ENCODE measurements at regions not wholly inside any gene's neighbourhood (a gene's known extent, or its start where the extent isn't known, plus 50 kb on each side); places are given as distances from the start of the nearest gene placed in this dataset.

DNA sequence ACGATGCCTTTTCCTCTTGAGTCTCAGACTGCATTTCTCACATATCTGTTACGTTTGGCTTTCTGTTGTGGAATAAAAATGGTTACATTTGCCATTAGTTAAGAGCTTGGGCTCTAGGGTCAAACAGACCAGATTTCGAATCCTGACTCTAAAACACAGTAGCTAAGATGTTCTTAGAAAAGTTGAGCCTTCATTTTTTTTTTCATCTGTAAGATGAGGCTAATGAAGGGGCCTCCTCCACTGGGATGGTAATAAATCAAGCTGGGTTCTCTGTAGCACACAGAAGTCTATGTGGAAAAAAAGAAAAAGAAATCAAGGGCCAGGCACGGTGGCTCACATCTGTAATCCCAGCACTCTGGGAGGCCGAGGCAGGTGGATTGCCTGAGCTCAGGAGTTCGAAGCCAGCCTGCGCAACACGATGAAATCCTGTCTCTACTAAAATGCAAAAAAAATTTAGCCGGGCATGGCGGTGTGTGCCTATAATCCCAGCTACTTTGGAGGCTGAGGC lies 49.9 kb upstream of the CAPRIN1 start:
- Histone ChIP-seq H3K9me3 (ENCODE audit: insufficient read depth, low read depth) (no peaks in the 10 kb centered on the region), H3F3A (ENCODE audit: insufficient read depth, low read depth) (peaks cover 8% of the 10 kb centered on the region; the same call in 1 of the 2 replicates), H3K4me3 (no peak overlapping the region), H3K4me1 (replicated peaks; ENCODE audit: insufficient read depth) (peaks cover 22% of the 10 kb centered on the region), H3K79me2 (ENCODE audit: low read depth) (no peaks in the 10 kb centered on the region), H3K9me2 (ENCODE audit: insufficient read depth) (no peaks in the 10 kb centered on the region), H3K4me2 (no peak overlapping the region), H3K27me3 (ENCODE audit: insufficient read depth, low read depth) (no peaks in the 10 kb centered on the region), H4K20me1 (ENCODE audit: insufficient read depth) (no peaks in the 10 kb centered on the region), H3K27ac (no peak overlapping the region), H3K36me3 (ENCODE audit: low read depth) (no peaks in the 10 kb centered on the region), H2AFZ (no peak overlapping the region)
- no TSS peak for BruUV-seq (replicated peaks)
- intact Hi-C loops (cut with micrococcal nuclease; ENCODE audit: unreplicated experiment), result no loop called here
- ChIA-PET CTCF (interaction anchor here (0.7 kb wide), 1 partner anchor 643 kb away, joined by 3 read pairs; no protein-coding TSS in a partner anchor), POLR2A (ENCODE audit: unreplicated experiment) (interaction anchor here (0.7 kb wide), 1 partner anchor 44 kb away, joined by 8 read pairs; no protein-coding TSS in a partner anchor)
- no peak for DNase-seq
- no peak for TF ChIP-seq EZH2 (IDR thresholded peaks at IDR 0.05; ENCODE audit: low read depth)
- TF ChIP-seq CTCF (conservative IDR thresholded peaks at IDR 0.05), result no peak

DNA sequence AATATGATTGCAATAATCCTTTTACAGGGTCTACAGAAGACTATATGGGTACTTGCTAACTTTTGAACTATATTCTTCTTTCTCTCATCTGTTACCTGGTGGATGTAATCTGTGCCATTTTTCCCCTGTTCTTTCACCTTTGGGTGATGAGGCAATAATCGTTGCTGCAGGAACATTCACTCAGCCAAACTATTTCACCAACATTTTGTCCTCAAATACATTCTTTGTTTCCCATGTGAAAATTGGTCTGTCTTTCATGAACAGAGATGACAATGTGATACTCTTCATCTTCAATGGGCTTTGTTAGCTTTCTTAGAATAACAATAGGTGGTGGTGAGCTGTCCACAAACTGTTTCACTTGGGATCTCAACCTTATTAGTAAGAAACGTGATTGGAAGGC lies 52.1 kb upstream of the CAPRIN1 start:
- no peak for TF ChIP-seq CTCF (conservative IDR thresholded peaks at IDR 0.05)
- TF ChIP-seq EZH2 (IDR thresholded peaks at IDR 0.05; ENCODE audit: low read depth), result no peak
- no peak overlapping the region for H3K27ac ChIP-seq
- POLR2A ChIA-PET (ENCODE audit: unreplicated experiment), result no interaction called here
- no TSS peak for BruUV-seq (replicated peaks)
- intact Hi-C loops (cut with micrococcal nuclease; ENCODE audit: unreplicated experiment), result loop anchor here (5.0 kb wide), 1 partner anchor 898 kb away; no protein-coding TSS in a partner anchor
- no peak for DNase-seq
- peaks cover 22% of the 10 kb centered on the region for H3K4me1 ChIP-seq (replicated peaks; ENCODE audit: insufficient read depth)
- H3K9me3 ChIP-seq (ENCODE audit: insufficient read depth, low read depth), result no peaks in the 10 kb centered on the region
- H4K20me1 ChIP-seq (ENCODE audit: insufficient read depth), result no peaks in the 10 kb centered on the region
- H3K9me2 ChIP-seq (ENCODE audit: insufficient read depth), result no peaks in the 10 kb centered on the region
- H3K4me2 ChIP-seq, result no peak overlapping the region
- no peak overlapping the region for H2AFZ ChIP-seq
- H3K36me3 ChIP-seq (ENCODE audit: low read depth), result no peaks in the 10 kb centered on the region
- H3K27me3 ChIP-seq (ENCODE audit: insufficient read depth, low read depth), result no peaks in the 10 kb centered on the region
- H3F3A ChIP-seq (ENCODE audit: insufficient read depth, low read depth), result peaks cover 8% of the 10 kb centered on the region; the same call in 1 of the 2 replicates
- H3K4me3 ChIP-seq, result no peak overlapping the region
- CTCF ChIA-PET, result no interaction called here
- no peaks in the 10 kb centered on the region for H3K79me2 ChIP-seq (ENCODE audit: low read depth)

- TF ChIP-seq CTCF (conservative IDR thresholded peaks at IDR 0.05), result no peak
- no peak for TF ChIP-seq EZH2 (IDR thresholded peaks at IDR 0.05; ENCODE audit: low read depth)
- H4K20me1 ChIP-seq (ENCODE audit: insufficient read depth), result no peaks in the 10 kb centered on the region
- intact Hi-C loops (cut with micrococcal nuclease; ENCODE audit: unreplicated experiment), result loop anchor here (1.0 to 5.0 kb wide), 5 partner anchors 56 to 900 kb away; partner anchors contain the start of gene NAT10
- no peaks in the 10 kb centered on the region for H3K79me2 ChIP-seq (ENCODE audit: low read depth)
- H3K36me3 ChIP-seq (ENCODE audit: low read depth), result no peaks in the 10 kb centered on the region
- H3K27ac ChIP-seq, result no peak overlapping the region
- peak overlapping the region; percentile 60 for H3K4me2 ChIP-seq
- peak in 1 of 2 experiments; percentile 15 for DNase-seq
- H3K4me3 ChIP-seq, result peak overlapping the region; percentile 17; the same call in 1 of the 2 replicates
- ChIA-PET CTCF (interaction anchor here (0.6 kb wide), 1 partner anchor 74 kb away, joined by 6 read pairs; no protein-coding TSS in a partner anchor), POLR2A (ENCODE audit: unreplicated experiment) (no interaction called here)
- H3K27me3 ChIP-seq (ENCODE audit: insufficient read depth, low read depth), result no peaks in the 10 kb centered on the region
- no peaks in the 10 kb centered on the region for H3K9me2 ChIP-seq (ENCODE audit: insufficient read depth)
- H3F3A ChIP-seq (ENCODE audit: insufficient read depth, low read depth), result peaks cover 7% of the 10 kb centered on the region; the same call in 1 of the 2 replicates
- peak overlapping the region; percentile 25; the same call in 1 of the 2 replicates for H2AFZ ChIP-seq
- no peaks in the 10 kb centered on the region for H3K9me3 ChIP-seq (ENCODE audit: insufficient read depth, low read depth)
- BruUV-seq (replicated peaks), result no TSS peak
- peaks cover 19% of the 10 kb centered on the region for H3K4me1 ChIP-seq (replicated peaks; ENCODE audit: insufficient read depth)
These were observed 53.8 kb upstream of the CAPRIN1 start for GRCh38 chr11:33997584-33998251.
